Stimulated activated effector memory CD8-positive, alpha-beta T cell treated with anti-CD3 and anti-CD28 coated beads, Interleukin-12 subunit alpha, Interleukin-12 subunit beta, amount 100 ng/mL, for 72 hours (primary cell): ENCODE measurements at regions not wholly inside any gene's neighbourhood (a gene's known extent, or its start where the extent isn't known, plus 50 kb on each side); places are given as distances from the start of the nearest gene placed in this dataset.
A peak's percentile ranks its signal among the peaks of the same experiment; 100 is the strongest.
"Not testable (repeated sequence)": the region's sequence is repeated elsewhere in the genome, so short reads cannot be mapped to it uniquely, and the experiment has no call there.

Experiments
- ATAC-seq: fragments of 150-1000 bp; cut with Tn5 transposase; 2 replicates; pipeline ENCODE4 v1.10.0; 2021
- DNase-seq, 2 donors: peaks; one replicate each; pipeline ENCODE4 v3.0.0; 2021 to 2022; ENCODE audit warnings: low spot score in 2 of 2
- H3K27ac Mint-ChIP-seq: one replicate; pipeline ENCODE4 v1.8.0; 2022; ENCODE audit warnings: mild to moderate bottlenecking, mixed read lengths
- H3K36me3 Mint-ChIP-seq: one replicate; pipeline ENCODE4 v1.8.0; 2022; ENCODE audit warnings: mild to moderate bottlenecking, mixed read lengths
- H3K4me1 Mint-ChIP-seq: one replicate; pipeline ENCODE4 v1.8.0; 2022; ENCODE audit warnings: mixed read lengths
- H3K4me3 Mint-ChIP-seq: one replicate; pipeline ENCODE4 v1.8.0; 2022; ENCODE audit warnings: mild to moderate bottlenecking, mixed read lengths
- H3K9me3 Mint-ChIP-seq: one replicate; pipeline ENCODE4 v1.8.0; 2022; ENCODE audit warnings: mixed read lengths

DNA sequence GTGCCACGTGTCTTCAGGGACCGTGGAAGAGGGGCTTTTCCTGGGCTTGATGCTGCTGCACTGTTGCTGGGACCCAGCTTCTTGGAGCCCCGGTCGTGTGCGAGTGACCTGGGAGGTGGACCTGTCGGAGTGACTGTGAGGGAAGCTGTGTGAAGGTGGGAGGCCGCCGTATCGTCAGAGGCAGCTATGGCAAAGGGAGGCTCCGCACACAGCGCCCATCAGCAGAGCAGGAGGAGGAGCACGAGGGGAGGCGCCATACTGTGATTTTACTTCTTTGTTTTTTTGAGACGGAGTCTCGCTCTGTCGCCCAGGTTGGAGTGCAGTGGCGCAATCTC lies 171.0 kb downstream of the LAT start:
- H3K4me3 Mint-ChIP-seq, H3K4me1 Mint-ChIP-seq, H3K27ac Mint-ChIP-seq: not testable (repeated sequence)

DNA sequence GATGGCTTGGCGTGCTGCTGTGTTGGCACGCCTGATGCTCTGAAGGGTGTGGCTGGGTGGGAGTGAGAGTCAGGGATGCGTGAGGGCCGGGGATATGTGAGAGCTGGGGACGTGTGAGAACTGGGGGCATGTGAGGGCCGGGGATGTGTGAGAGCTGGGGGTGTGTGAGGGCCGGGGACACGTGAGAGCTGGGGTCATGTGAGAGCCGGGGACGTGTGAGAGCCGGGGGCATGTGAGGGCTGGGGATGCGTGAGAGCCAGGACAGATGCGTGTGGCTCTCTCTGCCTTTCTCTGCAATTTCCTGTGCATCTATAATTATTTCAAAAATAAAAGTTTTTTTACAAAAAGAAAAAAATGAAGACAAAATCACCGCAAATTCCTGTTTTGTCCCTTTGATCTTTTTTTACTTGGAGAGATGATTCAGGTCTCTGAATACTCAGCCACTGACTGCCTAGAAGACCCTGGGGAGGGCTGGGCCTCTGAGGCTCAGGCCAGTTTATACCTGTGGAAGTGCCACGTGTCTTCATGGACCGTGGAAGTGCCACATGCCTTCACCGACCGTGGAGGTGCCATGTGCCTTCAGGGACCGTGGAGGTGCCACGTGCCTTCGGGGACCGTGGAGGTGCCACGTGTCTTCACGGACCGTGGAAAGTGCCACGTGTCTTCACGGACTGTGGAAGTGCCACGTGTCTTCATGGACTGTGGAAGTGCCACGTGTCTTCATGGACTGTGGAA lies 170.4 kb downstream of the LAT start:
- H3K9me3 Mint-ChIP-seq, H3K4me3 Mint-ChIP-seq, DNase-seq, ATAC-seq, H3K27ac Mint-ChIP-seq, H3K4me1 Mint-ChIP-seq: not testable (repeated sequence)
- H3K36me3 Mint-ChIP-seq = peaks cover 17% of the 10 kb centered on the region

More for the DNA sequence above, 171.0 kb downstream of the LAT start:
- DNase-seq, H3K9me3 Mint-ChIP-seq, ATAC-seq: not testable (repeated sequence)
- H3K36me3 Mint-ChIP-seq = peaks cover 18% of the 10 kb centered on the region

DNA sequence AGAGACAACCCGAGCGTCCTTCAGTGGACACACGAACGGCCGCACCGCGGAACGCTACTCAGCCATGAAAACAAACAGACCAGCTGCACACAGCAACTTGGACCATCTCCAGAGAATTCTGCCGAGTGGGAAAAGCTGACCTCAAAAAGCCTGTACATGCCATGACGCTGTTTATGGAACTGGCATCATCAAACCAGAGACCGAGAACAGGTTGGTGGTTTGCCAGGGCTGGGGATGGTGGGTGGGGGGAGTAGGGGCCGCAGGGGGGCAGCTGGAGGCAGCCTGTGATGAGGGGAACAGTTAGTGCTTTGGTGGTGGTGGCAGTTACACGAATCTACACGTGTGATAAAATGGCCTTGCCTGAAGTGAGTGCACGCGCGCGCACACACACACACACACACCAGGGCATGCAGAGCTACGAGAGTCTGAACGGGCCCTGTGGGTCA lies 169.8 kb downstream of the LAT start:
- Mint-ChIP-seq H3K9me3 (no peaks in the 10 kb centered on the region), H3K4me1 (peaks cover 7% of the 10 kb centered on the region), H3K4me3 (no peak overlapping the region), H3K36me3 (peaks cover 13% of the 10 kb centered on the region), H3K27ac (no peak overlapping the region)
- ATAC-seq (no peak), DNase-seq (no peak)

DNA sequence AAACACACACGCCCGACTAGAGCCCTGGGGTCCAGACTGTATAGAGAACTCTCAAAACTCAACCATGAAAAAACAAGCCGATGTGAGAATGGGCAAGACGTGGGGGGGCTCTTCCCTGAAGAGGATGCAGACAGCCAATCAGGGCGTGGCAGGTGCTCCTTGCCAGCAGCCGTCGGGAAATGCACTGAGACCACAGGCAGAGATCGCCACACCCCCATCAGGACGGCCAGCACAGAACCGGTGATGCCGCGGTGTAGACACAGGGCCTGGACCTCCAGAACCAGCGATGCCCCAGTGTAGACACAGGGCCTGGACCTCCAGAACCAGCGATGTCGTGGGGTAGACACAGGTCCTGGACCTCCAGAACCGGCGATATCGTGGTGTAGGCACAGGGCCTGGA lies 169.2 kb downstream of the LAT start:
- Mint-ChIP-seq H3K36me3 (peaks cover 19% of the 10 kb centered on the region), H3K9me3 (no peaks in the 10 kb centered on the region), H3K4me3 (no peak overlapping the region), H3K4me1 (peaks cover 13% of the 10 kb centered on the region), H3K27ac (no peak overlapping the region)
- DNase-seq (no peak), ATAC-seq (no peak)

DNA sequence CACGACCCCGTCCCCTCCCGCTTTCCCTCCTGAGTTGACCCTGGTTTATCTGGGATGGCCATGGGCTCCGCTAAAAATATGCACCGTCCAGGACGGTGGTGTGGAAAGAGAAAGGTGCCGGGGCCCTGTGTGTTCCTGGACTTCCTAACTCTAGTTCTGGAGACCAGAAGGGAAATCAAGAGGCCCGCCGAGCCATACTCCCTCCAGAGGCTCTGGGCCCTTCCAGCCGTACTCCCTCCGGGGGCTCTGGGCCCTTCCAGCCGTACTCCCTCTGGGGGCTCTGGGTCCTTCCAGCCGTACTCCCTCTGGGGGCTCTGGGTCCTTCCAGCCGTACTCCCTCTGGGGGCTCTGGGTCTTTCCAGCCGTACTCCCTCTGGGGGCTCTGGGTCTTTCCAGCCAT lies 168.5 kb downstream of the LAT start:
- not testable (repeated sequence) for H3K27ac Mint-ChIP-seq
- H3K36me3 Mint-ChIP-seq = peaks cover 19% of the 10 kb centered on the region

DNA sequence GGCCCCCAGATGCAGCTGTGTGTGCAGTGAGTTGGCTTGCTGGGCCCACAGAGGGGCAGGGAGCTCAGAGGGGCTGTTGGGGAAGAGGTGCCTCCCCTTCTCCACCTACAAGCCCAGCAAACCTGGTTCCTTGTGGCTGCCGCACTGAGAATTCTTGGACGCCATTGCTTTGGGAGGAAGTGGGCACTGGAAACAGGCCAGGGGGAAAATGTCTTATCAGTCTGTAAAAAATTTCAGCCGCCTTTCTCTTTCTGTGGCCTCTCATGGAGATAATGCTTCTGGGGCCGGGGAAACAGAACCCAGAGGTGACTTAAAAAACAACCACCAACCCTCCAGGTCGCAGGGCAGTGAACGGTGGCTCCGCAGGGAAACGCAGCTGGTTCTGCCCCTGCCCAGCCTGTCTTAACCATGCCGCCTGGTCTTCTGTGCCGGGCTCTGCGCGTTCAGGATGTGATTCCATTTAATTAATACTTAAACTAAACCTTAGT lies 167.7 kb downstream of the LAT start:
- DNase-seq, H3K4me3 Mint-ChIP-seq, ATAC-seq, H3K9me3 Mint-ChIP-seq, H3K27ac Mint-ChIP-seq: not testable (repeated sequence)
- H3K4me1 Mint-ChIP-seq = peaks cover 26% of the 10 kb centered on the region
- peaks cover 19% of the 10 kb centered on the region for H3K36me3 Mint-ChIP-seq

More for the DNA sequence above, 168.5 kb downstream of the LAT start:
- H3K4me1 Mint-ChIP-seq = peaks cover 20% of the 10 kb centered on the region
- ATAC-seq, H3K4me3 Mint-ChIP-seq, DNase-seq, H3K9me3 Mint-ChIP-seq: not testable (repeated sequence)

DNA sequence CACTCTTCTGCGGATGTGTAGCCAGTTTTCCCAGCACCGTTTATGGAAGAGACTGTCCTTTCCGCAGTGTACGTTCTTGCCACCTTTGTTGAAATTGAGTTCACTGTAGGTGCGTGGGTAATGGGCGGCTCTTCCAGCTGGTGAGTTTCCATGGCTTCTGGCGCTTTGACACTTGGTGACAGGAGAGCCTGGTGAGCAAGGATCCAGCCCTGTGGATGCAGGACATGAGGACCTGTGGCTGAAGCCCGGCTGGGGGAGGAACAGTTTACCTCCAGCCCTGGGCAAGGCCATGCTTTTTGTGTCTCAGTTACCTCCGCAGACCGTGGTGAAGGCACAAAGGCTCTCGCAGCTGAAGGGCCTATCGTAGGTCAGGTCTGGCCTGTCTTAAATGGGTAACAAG lies 166.5 kb downstream of the LAT start:
- Mint-ChIP-seq H3K36me3 (peaks cover 19% of the 10 kb centered on the region), H3K4me1 (peaks cover 30% of the 10 kb centered on the region), H3K27ac (no peak overlapping the region), H3K9me3 (no peaks in the 10 kb centered on the region), H3K4me3 (no peak overlapping the region)
- no peak for DNase-seq
- no peak for ATAC-seq

DNA sequence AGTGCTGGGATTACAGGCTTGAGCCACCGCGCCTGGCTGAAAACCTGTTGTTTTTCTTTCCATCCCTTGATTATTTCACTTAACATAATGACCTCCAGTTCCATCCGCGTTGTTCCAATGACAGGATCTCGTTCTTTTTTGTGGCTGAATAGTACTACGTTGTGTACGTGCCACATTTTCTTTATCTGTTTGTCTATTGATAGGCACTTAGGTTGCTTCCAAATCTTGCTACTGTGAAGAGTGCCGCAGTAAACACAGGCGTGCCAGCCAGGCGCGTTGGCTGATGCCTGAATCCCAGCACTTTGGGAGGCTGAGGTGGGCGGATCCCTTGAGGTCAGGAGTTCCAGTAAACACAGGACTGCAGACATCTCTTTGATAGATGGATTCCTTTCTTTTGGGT lies 165.1 kb downstream of the LAT start:
- H3K27ac Mint-ChIP-seq = peak overlapping the region; percentile 79
- peaks cover 25% of the 10 kb centered on the region for H3K36me3 Mint-ChIP-seq
- H3K4me3 Mint-ChIP-seq = peak overlapping the region; percentile 36
- not testable (repeated sequence) for ATAC-seq, H3K9me3 Mint-ChIP-seq, DNase-seq
- peaks cover 41% of the 10 kb centered on the region for H3K4me1 Mint-ChIP-seq

DNA sequence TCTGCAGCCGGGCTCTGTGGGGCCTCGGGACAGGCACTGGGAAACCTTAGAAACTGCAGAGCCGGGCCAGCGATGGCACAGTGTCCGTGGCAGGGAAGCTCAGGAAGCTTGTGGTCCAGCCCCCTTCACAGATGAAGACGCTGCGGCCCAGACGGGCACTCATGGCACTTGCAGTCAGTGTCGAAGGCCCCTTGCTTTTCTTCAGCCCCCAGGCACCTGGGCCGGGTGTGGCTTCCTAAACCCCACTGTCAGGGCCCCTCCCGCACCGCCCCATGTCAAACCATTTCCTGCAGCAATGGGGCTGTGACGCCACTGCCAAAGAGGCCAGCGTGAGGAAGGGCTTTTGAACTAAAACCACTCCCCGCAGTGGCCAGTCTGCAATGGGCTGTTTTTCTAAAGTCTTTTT lies 164.0 kb downstream of the LAT start:
- H3K4me3 Mint-ChIP-seq = peak overlapping the region; percentile 36
- peaks cover 41% of the 10 kb centered on the region for H3K4me1 Mint-ChIP-seq
- DNase-seq (peak; percentile 27 to 65), ATAC-seq (peak; percentile 83)
- H3K27ac Mint-ChIP-seq = peak overlapping the region; percentile 79
- peaks cover 24% of the 10 kb centered on the region for H3K36me3 Mint-ChIP-seq
- no peaks in the 10 kb centered on the region for H3K9me3 Mint-ChIP-seq

DNA sequence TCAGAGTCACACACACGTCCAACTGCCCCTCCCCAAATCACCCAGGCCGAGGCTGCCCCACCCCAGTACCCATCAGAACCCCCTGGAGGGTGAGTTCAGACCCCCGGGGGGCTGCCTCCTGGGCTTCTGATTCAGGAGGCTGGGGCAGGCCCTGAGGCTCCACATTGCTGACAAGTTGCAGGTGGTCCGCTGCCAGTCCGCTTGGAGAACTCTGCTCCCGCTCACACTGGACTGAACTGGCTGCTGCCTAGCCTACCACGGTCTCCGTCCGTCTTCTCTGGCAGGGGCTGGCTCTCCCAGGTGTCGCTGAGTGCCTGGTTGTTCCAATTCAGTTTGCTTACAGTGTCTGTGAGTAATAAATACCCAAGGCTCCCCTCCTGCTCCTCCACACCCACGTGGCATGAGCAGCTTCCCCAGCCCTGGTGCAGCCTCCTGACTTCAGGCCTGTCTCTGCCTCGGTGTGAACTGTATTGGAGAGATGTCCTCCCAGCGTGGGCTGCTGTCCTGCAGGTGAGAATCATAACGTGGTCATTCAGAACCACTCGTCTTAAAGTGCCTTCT lies 163.4 kb downstream of the LAT start:
- Mint-ChIP-seq H3K4me3 (peak overlapping the region; percentile 36), H3K9me3 (no peaks in the 10 kb centered on the region), H3K27ac (no peak overlapping the region), H3K36me3 (peaks cover 26% of the 10 kb centered on the region), H3K4me1 (peaks cover 41% of the 10 kb centered on the region)
- DNase-seq = no peak
- peak; percentile 69 for ATAC-seq

DNA sequence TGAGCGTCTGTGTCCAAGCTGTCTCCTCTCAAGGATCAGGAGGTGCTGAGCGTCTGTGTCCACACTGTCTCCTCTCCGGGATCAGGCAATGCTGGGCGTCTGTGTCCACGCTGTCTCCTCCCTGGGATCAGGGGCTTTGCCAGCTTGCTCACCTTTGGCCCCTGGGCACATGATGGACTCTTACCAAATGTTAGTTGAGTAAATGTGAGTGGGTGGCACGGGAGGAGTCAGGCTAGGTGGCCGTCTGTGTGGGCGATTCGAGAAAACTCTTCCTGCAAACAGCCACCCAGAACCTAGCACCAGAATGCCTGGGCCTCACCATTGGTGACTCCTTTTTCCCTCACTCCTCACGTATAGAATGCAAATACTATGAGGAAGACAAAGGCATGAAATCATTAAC lies 162.9 kb downstream of the LAT start:
- H3K4me3 Mint-ChIP-seq, H3K27ac Mint-ChIP-seq, H3K9me3 Mint-ChIP-seq, ATAC-seq, DNase-seq: not testable (repeated sequence)
- H3K4me1 Mint-ChIP-seq = peaks cover 43% of the 10 kb centered on the region
- H3K36me3 Mint-ChIP-seq = peaks cover 28% of the 10 kb centered on the region

DNA sequence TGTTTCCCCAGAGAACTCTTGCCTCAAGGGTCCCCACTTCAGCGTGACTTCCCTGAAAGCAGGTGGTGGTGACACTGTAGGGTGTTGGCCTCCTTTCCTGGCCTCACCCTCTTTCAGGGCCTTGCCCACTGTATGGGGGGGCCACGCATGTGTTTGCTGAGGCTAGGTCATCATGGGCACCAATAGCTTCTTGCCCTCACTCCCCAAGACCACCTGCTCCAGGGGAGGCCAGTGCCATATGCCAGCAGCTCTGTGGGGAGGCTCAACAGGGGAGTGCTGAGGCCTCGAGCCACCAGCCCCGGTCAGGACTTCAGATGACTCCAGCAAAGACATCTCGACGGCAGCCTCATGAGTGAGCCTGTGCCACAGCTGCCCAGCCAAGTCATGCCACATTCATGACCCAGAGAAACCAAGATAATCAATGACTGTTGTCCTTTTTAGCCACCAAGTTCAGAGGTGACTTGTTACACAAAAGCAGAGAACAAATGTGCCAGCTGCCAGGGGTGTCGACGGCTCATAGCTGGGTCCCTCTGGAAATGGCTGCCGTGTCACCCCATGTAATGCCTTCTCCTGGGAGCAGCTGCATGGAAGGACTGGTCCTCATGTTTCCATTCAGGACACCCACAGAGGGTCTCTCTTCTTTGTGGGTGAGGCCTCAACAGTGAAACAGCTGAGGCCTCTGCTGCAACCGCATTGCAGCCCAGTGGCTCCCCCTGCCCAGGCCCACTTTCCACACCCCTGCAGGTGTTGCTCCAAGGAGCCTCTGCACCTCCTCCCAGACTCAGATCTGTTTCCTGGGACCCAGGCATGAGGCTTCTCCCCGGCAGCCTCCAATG lies 162.2 kb downstream of the LAT start:
- ATAC-seq, DNase-seq, H3K4me3 Mint-ChIP-seq, H3K9me3 Mint-ChIP-seq, H3K27ac Mint-ChIP-seq: not testable (repeated sequence)
- Mint-ChIP-seq H3K4me1 (peaks cover 46% of the 10 kb centered on the region), H3K36me3 (peaks cover 35% of the 10 kb centered on the region)

DNA sequence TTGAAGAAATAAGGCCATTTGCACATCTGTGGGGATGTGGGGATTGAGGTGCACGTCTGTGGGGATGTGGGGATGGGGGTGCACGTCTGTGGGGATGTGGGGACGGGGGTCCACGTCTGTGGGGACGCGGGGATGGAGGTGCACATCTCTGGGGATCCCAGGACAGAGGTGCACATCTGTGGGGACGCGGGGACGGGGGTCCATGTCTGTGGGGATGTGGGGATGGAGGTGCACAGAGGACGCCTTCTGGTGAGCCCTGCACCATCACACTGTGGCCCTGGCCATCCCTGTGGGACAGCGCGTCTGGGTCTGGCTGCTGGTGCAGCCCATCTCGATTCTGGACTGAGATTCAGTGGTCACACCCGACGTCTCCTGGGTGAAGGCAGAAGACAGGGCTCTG lies 161.4 kb downstream of the LAT start:
- Mint-ChIP-seq H3K4me3 (no peak overlapping the region), H3K9me3 (no peaks in the 10 kb centered on the region), H3K4me1 (peaks cover 46% of the 10 kb centered on the region), H3K27ac (peak overlapping the region; percentile 54), H3K36me3 (peaks cover 36% of the 10 kb centered on the region)
- DNase-seq (no peak), ATAC-seq (no peak)

DNA sequence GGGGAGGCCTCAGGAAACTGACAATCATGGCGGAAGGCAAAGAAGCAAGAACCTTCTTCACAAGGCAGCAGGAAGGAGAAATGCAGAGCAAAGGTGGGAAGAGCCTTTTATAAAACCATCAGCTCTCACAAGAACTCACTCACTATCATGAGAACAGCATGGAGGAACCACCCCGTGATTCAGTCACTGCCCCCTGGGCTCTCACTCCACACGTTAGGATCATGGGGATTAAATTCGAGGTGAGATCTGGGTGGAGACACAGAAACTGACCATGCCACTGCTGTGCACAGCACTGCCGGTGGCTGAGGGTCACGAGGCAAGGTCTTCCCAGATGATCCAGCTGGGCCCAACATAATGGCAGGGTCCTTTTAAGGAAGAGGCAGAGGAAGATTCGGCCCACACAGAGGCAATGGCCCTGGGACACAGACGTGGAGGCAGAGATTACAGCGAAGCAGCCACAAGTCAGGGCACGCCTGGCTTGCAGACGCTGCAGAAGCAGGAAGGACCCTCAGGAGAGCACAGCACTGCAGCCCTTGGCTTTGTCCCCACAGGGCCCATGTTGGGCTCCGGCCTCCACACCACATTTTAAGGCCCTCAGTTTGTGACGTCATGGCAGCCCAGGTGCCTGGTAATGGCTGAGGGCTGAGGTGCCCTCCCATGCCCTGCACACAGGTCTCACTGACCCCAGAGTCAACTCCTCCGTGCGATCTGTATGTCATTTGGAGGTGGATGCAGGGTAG lies 160.8 kb downstream of the LAT start:
- H3K4me3 Mint-ChIP-seq, DNase-seq, H3K9me3 Mint-ChIP-seq, ATAC-seq: not testable (repeated sequence)
- H3K36me3 Mint-ChIP-seq = peaks cover 36% of the 10 kb centered on the region
- peak overlapping the region; percentile 54 for H3K27ac Mint-ChIP-seq
- H3K4me1 Mint-ChIP-seq = peaks cover 46% of the 10 kb centered on the region

DNA sequence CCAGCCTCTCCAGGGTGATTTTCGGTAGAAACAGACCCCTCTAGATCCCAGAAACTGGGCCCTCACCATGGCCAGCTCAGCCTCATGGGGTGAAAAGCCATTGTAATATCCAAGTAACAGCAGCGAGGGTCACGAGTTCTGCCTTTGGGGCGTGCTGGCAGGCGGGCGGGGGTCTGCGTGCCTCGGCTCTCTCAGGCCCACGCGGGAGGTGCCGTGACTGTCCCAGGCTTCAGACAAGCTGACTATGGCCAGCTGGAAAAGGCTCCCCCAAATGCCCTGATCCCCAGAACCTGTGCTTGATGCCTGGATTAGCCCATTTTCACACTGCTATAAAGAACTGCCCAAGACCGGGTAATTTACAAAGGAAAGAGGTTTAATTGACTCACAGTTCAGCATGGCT lies 160.2 kb downstream of the LAT start:
- H3K4me1 Mint-ChIP-seq = peaks cover 43% of the 10 kb centered on the region
- H3K36me3 Mint-ChIP-seq = peaks cover 36% of the 10 kb centered on the region
- DNase-seq = not testable (repeated sequence)

More for the DNA sequence above, 160.2 kb downstream of the LAT start:
- not testable (repeated sequence) for H3K9me3 Mint-ChIP-seq, H3K4me3 Mint-ChIP-seq, H3K27ac Mint-ChIP-seq, ATAC-seq
